Activated T-cell treated with anti-CD3 and anti-CD28 coated beads, Interleukin-2, amount 50 U/mL, for 1 hour (primary cell): ENCODE measurements at regions not wholly inside any gene's neighbourhood (a gene's known extent, or its start where the extent isn't known, plus 50 kb on each side); places are given as distances from the start of the nearest gene placed in this dataset.
A peak's percentile ranks its signal among the peaks of the same experiment; 100 is the strongest.
"Not testable (repeated sequence)": the region's sequence is repeated elsewhere in the genome, so short reads cannot be mapped to it uniquely, and the experiment has no call there.

Experiments
- DNase-seq: peaks from one replicate; pipeline ENCODE4 v3.0.0-alpha.2; 2020

DNA sequence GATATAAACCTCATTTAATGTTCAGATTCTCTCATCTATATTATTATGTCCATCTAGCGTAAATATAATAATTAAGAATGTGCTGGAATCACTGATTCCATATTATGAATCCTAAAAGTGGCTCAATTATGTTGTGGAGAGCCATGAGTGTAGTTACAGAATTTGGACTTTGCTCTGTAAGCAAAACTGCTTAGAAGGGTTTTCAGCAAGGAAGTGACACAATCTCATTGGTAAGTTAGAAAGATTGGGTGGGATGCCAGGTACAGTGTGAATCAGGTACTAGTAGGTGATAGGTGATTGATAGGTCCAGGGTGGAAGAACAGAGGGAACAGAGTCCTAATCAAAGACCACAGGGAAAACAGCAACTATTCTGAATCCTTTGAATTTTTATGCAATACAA, 74.9 kb upstream of the ABLIM1 start:
- no peak for DNase-seq

DNA sequence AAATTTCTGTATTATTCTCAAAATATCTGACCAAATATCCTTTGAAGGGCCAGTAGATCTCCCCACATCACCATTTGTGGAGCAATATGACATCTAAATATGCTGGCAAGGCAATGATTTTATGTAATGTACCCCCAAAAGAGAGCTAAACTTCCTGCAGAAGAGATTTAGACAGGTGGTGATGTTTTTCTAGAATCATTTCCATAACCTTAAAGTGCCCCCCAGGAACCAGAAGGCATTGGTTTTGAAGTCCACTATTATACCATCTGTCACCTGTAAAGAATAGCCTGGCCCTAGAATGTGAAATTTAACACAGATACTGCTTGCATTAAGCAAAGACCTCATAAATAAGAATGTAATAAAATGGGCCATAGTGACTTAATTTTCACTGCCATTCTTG, 77.9 kb upstream of the ABLIM1 start:
- DNase-seq: no peak

DNA sequence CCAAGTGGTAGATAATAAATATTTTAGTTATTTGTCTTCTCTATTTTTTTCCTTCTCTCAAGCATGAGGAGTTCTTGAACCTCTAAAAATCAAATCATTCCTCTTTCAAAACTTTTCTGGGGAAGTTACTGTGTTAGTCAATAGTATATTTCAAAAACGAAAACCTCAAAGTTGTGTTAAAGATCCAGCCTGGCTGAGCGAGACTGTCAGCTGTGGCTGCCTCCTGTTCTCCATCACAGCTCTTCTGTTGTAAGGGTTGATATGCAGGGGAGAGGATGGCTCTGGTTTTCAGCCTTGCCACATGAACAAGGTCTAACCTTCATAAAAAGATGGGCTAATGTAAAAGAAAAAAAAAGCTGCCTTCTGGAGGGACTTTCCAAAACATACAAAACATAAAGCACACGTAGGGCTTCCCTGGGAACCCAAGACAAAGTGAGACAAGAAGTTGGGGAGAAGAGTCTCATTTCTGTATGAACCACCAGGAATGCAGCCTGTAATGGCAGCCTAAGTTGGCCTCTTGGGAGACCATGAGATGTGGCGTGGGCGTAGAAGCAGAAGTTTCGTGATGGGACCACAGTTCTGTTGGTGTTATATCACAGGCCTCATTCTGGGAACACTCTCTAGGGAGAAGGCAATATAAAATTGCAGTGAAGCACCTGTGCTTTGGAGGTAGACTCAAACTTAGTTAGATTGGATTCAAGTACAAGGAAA, 77.9 kb upstream of the FHIP2A start:
- DNase-seq: no peak

GRCh38 chr10:114746531-114746930, 75.0 kb upstream of the FHIP2A start:
- DNase-seq: no peak

- no peak for DNase-seq
Observed at GRCh38 chr10:114748241-114748640, 73.3 kb upstream of the FHIP2A start.

GRCh38 chr10:114749014-114749413, 72.6 kb upstream of the FHIP2A start:
- DNase-seq: no peak

- no peak for DNase-seq
Observed at GRCh38 chr10:114749510-114749909, 72.1 kb upstream of the FHIP2A start.

DNA sequence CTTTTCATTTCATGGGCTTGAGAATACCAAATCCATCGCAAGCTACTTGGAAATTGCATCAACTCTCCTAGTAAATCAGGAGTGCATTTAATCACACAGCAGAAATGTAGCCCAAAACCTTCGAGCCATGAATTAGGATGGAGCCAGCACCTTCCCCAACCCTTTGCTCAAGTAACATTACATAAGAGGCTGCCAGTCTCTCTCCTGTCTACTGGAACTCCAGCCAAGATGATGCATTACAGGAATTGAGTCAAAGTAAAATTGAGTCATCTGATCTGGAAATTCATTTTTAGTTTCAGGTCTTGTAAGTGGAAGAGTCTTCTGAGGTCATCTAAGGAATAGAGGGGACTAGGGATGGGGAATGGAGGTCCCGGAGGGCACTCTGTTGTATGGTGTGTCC, 69.7 kb upstream of the FHIP2A start:
- no peak for DNase-seq

- DNase-seq: not testable (repeated sequence)
Observed at GRCh38 chr10:114752570-114752969, 69.0 kb upstream of the FHIP2A start.

DNA sequence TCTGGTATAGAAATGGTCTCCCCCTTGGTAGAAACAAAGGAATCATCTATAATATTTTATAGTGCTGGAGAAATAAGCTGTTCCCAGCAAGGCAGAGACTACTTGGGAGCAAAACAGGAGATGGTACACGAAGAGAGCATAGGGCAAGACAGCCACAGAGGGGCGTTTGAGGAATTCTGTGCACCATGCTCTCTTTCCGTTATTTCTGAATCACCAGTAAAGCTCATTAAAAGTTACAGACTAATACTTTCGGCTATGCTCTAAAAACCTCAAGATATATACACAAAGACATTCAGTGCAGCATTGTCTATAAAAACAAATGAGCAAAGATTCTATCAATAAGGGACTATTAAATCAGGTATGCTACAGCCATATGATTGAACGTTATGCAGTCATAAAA, 68.5 kb upstream of the FHIP2A start:
- no peak for DNase-seq

- no peak for DNase-seq
Observed at GRCh38 chr10:114754445-114755320, 66.9 kb upstream of the FHIP2A start.

DNA sequence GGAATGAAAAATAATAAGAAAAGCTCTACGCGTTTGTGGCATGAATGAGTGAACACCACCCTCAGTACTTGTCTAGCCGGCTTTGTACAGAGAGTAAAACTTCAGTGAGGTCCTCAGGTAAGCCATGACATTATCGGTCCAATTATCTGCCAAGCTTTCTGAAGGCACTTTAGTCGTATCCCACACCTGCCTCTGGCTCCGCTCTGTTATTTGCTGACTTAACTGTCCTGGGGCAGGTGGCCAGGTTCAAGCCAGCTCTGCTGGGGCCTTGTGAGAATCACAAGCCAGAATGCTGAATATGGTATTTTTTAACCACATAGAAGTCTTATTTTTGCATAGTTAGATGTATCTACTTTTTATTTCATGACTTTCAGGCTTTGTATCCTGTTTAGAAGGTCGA, 66.0 kb upstream of the FHIP2A start:
- no peak for DNase-seq

DNA sequence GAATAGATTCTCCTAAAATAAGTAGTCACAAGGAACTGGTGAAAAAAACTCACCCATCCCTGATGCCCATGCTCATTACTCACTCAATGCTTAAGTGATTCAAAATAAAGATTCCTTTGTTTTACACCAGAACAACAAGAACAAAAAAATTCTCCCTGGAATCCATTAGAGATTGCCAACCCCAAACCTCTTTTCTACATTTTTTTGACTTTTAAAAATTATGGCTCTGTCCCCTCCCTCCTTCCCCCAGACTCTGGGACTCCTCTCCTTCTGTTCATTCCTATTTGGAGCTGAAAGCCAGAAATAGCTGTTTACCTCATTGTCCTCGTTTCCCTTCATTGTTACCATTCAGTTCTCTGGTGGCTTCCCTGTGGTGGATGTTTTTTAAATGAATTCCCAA, 63.2 kb upstream of the FHIP2A start:
- no peak for DNase-seq

DNA sequence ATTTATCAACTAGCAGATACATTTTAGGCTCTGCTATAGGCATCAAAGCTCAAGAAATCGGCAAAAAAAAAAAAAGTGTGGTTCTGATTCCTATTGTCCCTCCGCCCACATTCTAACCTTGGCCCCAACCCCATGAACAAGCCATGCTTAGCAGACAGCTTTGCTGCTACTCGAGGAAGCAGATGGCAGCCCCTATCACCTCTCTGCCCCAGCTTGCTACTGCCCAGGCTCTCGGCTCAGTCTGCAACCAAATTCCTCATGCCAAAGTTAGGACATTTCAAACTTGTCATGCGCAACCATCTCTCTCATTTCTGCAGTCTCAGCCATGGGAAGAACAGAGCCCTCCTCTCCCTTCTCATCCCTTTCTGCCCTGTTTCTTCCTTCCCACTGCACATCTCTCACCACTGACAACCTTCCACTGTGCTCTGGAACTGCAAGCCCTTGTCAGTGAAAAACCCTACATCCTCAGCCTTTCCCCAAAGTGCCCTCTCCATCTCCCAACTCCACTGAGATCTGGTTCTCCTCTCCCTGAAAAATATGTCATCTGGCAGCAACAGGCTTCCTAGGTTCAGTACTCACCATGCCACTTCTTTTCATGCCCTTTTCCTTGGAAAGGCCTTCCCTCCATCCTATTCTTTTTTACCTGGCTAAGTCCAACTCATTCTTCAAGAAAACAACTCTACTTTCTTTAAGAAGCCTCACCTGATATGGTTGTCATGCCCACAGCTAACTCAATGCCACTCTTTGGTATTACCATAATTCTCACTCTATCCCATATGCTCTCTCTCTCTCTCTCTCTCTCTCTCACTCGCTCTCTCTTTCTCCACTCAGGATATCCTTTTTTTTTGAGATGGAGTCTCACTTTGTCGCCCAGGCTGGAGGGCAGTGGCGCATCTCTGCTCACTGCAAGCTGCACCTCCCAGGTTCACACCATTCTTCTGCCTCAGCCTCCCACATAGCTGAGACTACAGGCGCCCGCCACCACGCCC, 60.1 kb upstream of the FHIP2A start:
- no peak for DNase-seq

DNA sequence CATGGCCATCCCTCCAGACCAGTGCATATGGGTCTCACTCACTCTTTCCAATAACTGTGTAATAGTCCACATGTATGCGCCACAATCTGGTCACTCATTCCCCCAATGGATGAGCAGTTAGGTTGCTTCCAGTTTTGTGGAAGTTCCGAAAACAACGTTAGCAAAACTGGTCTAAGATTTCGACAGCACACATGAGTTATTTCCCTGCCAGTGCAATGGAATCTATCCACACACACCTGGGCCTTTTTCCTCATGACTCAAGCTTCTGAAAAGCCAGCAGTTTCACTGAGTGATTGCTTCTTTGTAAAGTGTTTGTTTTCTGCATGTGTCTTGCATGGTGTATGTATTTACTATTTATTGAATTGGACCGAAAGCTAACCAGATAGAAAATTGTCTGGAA, 58.8 kb upstream of the FHIP2A start:
- DNase-seq: no peak

DNA sequence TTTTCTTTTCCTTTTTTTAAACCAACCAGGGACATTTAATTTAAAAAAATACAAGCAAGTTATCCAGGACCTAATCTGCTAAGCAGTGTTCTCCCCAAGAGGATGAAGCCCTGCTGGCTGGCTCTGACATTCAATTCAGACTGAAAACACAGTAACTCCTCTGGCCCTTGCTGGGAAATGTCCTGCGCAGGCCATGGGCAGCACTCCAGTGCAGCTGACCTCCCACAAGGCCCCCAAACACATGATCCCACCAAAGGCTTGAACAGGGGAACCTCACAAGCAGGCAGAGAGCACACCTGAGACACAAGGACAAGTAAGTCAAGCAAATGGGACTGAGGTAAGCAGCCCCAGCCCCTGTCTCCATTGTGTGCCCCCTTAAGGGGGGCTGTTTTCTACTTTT, 56.9 kb upstream of the FHIP2A start:
- no peak for DNase-seq

DNA sequence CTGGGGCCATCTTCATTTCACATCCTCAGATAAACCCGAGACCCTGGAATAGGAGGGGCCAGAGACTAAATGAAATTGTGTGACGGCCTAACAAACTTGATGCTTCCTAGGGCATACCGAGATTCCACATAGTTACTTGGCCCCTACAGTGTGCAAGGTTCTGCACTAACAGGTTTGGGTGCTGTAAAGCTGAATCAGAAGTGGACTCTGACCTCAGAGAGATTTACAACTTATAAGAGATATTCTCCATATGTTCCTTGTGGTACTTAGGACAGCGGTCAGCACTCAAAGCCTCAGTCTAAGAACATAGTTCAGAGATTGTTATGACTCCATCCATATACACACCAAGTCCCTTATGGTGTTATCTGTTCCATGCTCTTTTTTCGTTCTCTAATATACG, 55.1 kb upstream of the FHIP2A start:
- no peak for DNase-seq

DNA sequence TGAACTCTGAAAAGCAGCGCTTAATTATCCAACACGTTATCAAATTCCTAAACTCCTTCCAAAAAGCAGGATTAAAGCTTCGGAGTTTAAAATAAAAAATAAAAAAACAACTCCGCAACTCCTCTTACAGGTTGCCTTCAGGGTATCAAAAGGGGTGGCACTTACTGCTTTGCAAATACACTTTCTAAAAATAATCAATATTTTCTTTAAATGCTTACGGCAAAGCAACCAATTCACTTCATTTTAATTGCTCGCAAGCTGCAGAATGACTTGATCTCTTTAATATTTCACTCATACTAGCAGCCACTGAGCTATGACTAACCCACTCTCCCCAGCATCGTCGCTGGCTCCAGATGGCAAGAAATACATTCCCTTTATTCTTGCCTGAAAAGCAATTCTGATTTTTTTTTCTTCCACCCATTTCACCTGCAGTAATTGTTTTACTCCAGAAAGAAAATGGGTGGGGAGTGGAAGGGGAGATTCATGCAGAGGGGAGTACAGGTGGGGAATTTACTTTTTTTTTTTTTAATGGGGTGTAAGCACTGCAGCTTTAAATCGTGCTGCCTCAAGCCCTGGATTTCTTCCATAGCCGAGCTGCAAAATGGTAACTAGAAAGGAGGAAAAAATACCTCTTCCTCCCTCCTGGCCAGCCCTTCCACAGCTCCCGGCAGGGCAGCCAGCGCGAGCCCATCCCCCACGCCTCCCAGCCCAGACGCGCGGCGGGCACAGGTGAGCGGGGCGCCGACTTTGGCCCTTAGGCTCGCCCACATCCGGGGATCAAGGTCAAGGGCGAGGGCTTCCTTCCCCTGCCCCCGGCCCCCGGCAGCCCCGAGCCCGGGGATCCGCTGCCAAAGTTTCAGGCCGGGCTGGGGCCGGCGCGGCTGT, 54.2 kb upstream of the FHIP2A start:
- DNase-seq: peak; percentile 27

- peak; percentile 31 for DNase-seq
Observed at GRCh38 chr10:114767986-114768821, 53.4 kb upstream of the FHIP2A start.

DNA sequence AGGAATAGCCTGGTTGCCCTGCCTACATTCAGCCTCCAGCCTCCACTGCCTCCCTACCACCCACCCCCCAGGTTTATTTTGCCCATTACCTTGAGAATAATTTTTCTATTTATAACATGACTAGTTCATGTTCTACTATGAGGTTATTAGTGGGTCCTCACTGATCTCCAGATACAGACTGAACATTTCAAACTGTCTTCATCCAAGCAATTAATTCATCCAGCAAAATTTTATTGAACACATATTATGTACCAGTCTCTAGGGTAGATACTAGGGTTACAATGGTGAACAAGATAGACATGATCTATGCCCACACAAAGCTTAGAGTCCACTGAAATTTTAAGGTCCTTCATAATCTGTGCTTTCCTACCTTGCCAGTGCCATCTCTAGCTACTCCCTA, 51.6 kb upstream of the FHIP2A start:
- DNase-seq: no peak

DNA sequence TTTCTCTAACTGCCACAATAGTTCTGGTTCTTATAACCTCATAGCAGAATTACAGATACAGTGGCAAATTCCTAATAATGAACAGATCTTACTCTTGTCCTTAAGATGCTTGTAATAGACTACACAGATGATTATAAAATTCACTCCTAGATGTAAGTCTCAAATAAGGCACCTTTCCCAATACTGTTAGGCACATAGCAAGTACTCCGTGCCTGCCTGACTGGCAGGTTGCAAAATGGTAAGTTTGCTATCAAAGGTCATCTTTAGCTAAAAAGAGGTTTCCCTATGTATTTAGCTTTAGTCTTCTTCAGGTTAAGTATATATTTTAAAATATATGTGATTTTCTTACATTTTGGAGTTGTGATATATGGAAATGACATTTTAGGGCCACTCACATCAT, 50.4 kb upstream of the FHIP2A start:
- no peak for DNase-seq
